ENCODE measurements at regions not wholly inside any gene's neighbourhood (a gene's known extent, or its start where the extent isn't known, plus 50 kb on each side); places are given as distances from the start of the nearest gene placed in this dataset.

GRCh38 chr18:60663060-60663989, 290.8 kb upstream of the MC4R start:
- no peak for DNase-seq

- DNase-seq = no peak
Observed at GRCh38 chr18:60664736-60665135, 292.2 kb upstream of the MC4R start.

GRCh38 chr18:60667016-60667415, 294.4 kb upstream of the MC4R start:
- no peak for DNase-seq

GRCh38 chr18:60668583-60668982, 296.0 kb upstream of the MC4R start:
- DNase-seq = no peak

GRCh38 chr18:60669938-60670337, 297.4 kb upstream of the MC4R start:
- DNase-seq = no peak

- no peak for DNase-seq
Observed at GRCh38 chr18:60671021-60671420, 298.4 kb upstream of the MC4R start.

GRCh38 chr18:60675126-60675525, 302.6 kb upstream of the MC4R start:
- no peak for DNase-seq

GRCh38 chr18:60675801-60676200, 303.2 kb upstream of the MC4R start:
- no peak for DNase-seq

GRCh38 chr18:60676815-60677214, 304.2 kb upstream of the MC4R start:
- DNase-seq = no peak

- peak; percentile 8 to 24 (median 10) for DNase-seq
Observed at GRCh38 chr18:60684843-60685513, 312.4 kb upstream of the MC4R start.

- peak in 1 of 3 donors; percentile 5 for DNase-seq
Observed at GRCh38 chr18:60686142-60686541, 313.6 kb upstream of the MC4R start.

GRCh38 chr18:60691061-60691460, 318.5 kb upstream of the MC4R start:
- DNase-seq = no peak

GRCh38 chr18:60693426-60693825, 320.9 kb upstream of the MC4R start:
- DNase-seq = no peak

GRCh38 chr18:60698901-60699300, 326.3 kb upstream of the MC4R start:
- no peak for DNase-seq

- no peak for DNase-seq
Observed at GRCh38 chr18:60722742-60723141, 350.2 kb upstream of the MC4R start.

GRCh38 chr18:60732143-60732542, 359.6 kb upstream of the MC4R start:
- no peak for DNase-seq

GRCh38 chr18:60739212-60739611, 366.6 kb upstream of the MC4R start:
- DNase-seq = no peak

- no peak for DNase-seq
Observed at GRCh38 chr18:60740313-60740712, 367.7 kb upstream of the MC4R start.

GRCh38 chr18:60746491-60746890, 373.9 kb upstream of the MC4R start:
- no peak for DNase-seq

- DNase-seq = no peak
Observed at GRCh38 chr18:60746919-60747318, 374.3 kb upstream of the MC4R start.

GRCh38 chr18:60753753-60754152, 381.2 kb upstream of the MC4R start:
- DNase-seq = no peak

- peak in 1 of 3 donors; percentile 4 for DNase-seq
Observed at GRCh38 chr18:60754413-60755009, 381.9 kb upstream of the MC4R start.

GRCh38 chr18:60755134-60755533, 382.6 kb upstream of the MC4R start:
- no peak for DNase-seq
